ENCODE measurements at regions not wholly inside any gene's neighbourhood (a gene's known extent, or its start where the extent isn't known, plus 50 kb on each side); places are given as distances from the start of the nearest gene placed in this dataset.
"Not testable (repeated sequence)": the region's sequence is repeated elsewhere in the genome, so short reads cannot be mapped to it uniquely, and the experiment has no call there.

- DNase-seq = no peak
These were observed 98.1 kb upstream of the GRIP1 start for GRCh38 chr12:66776974-66777373.

GRCh38 chr12:66779466-66779865 lies 100.6 kb upstream of the GRIP1 start:
- no peak for DNase-seq

- DNase-seq = no peak
These were observed 107.8 kb upstream of the GRIP1 start for GRCh38 chr12:66786531-66787308.

GRCh38 chr12:66799551-66799950 lies 120.7 kb upstream of the GRIP1 start:
- DNase-seq = no peak

- no peak for DNase-seq
These were observed 121.2 kb upstream of the GRIP1 start for GRCh38 chr12:66800046-66800445.

- DNase-seq = no peak
These were observed 125.1 kb upstream of the GRIP1 start for GRCh38 chr12:66803930-66804329.

- peak; percentile 68 for DNase-seq
These were observed 125.7 kb upstream of the GRIP1 start for GRCh38 chr12:66804563-66804974.

GRCh38 chr12:66808606-66809005 lies 129.7 kb upstream of the GRIP1 start:
- peak; percentile 75 for DNase-seq

GRCh38 chr12:66813137-66813892 lies 134.4 kb upstream of the GRIP1 start:
- peak; percentile 70 for DNase-seq

- DNase-seq = no peak
These were observed 140.7 kb upstream of the GRIP1 start for GRCh38 chr12:66819587-66819986.

- DNase-seq = no peak
These were observed 144.1 kb upstream of the GRIP1 start for GRCh38 chr12:66822961-66823360.

GRCh38 chr12:66823857-66824570 lies 145.1 kb upstream of the GRIP1 start:
- peak; percentile 61 for DNase-seq

GRCh38 chr12:66825921-66826320 lies 147.0 kb upstream of the GRIP1 start:
- DNase-seq = not testable (repeated sequence)

- no peak for DNase-seq
These were observed 150.9 kb upstream of the GRIP1 start for GRCh38 chr12:66829660-66830325.

GRCh38 chr12:66831495-66831894 lies 152.6 kb upstream of the GRIP1 start:
- no peak for DNase-seq

GRCh38 chr12:66832997-66833396 lies 154.1 kb upstream of the GRIP1 start:
- DNase-seq = no peak

- DNase-seq = no peak
These were observed 157.9 kb upstream of the GRIP1 start for GRCh38 chr12:66836623-66837310.

GRCh38 chr12:66837311-66837627 lies 158.4 kb upstream of the GRIP1 start:
- no peak for DNase-seq

- no peak for DNase-seq
These were observed 159.5 kb upstream of the GRIP1 start for GRCh38 chr12:66838366-66838765.

- DNase-seq = no peak
These were observed 170.1 kb upstream of the GRIP1 start for GRCh38 chr12:66848967-66849366.

- no peak for DNase-seq
These were observed 172.3 kb upstream of the GRIP1 start for GRCh38 chr12:66851134-66851533.

GRCh38 chr12:66852091-66852490 lies 173.2 kb upstream of the GRIP1 start:
- no peak for DNase-seq

- no peak for DNase-seq
These were observed 173.9 kb upstream of the GRIP1 start for GRCh38 chr12:66852765-66853164.

Data from NCI-H345 (cell line).